ENCODE measurements at regions not wholly inside any gene's neighbourhood (a gene's known extent, or its start where the extent isn't known, plus 50 kb on each side); places are given as distances from the start of the nearest gene placed in this dataset.
A peak's percentile ranks its signal among the peaks of the same experiment; 100 is the strongest.

DNA sequence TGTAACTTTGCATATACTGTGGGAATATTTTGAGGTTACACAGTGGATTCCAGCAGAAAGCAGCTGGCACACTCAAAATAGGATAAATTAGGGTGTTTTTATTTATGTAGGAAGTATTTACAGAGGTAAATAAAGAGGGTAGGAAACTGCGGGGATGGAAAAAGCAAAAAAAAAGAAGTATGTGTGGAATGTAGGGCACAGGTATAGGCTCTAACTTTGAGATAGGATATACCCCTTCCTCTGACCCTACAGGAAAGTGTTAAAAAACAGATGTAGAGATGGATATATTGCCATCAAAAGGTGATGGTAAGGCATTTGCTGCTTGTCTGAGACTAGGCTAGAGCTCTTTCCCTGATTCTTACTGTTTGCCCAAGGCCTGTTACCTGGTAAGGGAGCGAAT is 173.1 kb upstream of the ANK2 start:
- no peak overlapping the region for H3K4me3 ChIP-seq (ENCODE audit: low read depth, low read length)
- H3K4me1 ChIP-seq (ENCODE audit: control insufficient read depth, insufficient read depth, low read length): no peaks in the 10 kb centered on the region
- H3K27me3 ChIP-seq (ENCODE audit: control insufficient read depth, insufficient read depth, low read length): no peaks in the 10 kb centered on the region
- H3K36me3 ChIP-seq (ENCODE audit: control insufficient read depth, insufficient read depth, low read length): no peaks in the 10 kb centered on the region
- H3K9me3 ChIP-seq (ENCODE audit: control insufficient read depth, insufficient read depth, low read length): no peaks in the 10 kb centered on the region
- 100% methylated on average over 1 of the region's 2 CpGs for WGBS (ENCODE audit: insufficient coverage)
- H3K27ac ChIP-seq (ENCODE audit: low read depth, low read length): no peak overlapping the region
- no peak for DNase-seq (ENCODE audit: low read depth in 4 of 6, low spot score in 6 of 6)

GRCh38 chr4:112881842-112882241 is 167.6 kb upstream of the ANK2 start:
- H3K27me3 ChIP-seq (ENCODE audit: control insufficient read depth, insufficient read depth, low read length): no peaks in the 10 kb centered on the region
- H3K27ac ChIP-seq (ENCODE audit: low read depth, low read length): peak overlapping the region; percentile 42
- peaks cover 3% of the 10 kb centered on the region for H3K4me1 ChIP-seq (ENCODE audit: control insufficient read depth, insufficient read depth, low read length)
- DNase-seq (ENCODE audit: low read depth in 4 of 6, low spot score in 6 of 6): peak in 2 of 6 donors; percentile 29 to 59
- no peaks in the 10 kb centered on the region for H3K36me3 ChIP-seq (ENCODE audit: control insufficient read depth, insufficient read depth, low read length)
- peak overlapping the region; percentile 10 for H3K4me3 ChIP-seq (ENCODE audit: low read depth, low read length)
- WGBS (ENCODE audit: insufficient coverage): 68% methylated on average over 5 of the region's 12 CpGs
- H3K9me3 ChIP-seq (ENCODE audit: control insufficient read depth, insufficient read depth, low read length): no peaks in the 10 kb centered on the region

DNA sequence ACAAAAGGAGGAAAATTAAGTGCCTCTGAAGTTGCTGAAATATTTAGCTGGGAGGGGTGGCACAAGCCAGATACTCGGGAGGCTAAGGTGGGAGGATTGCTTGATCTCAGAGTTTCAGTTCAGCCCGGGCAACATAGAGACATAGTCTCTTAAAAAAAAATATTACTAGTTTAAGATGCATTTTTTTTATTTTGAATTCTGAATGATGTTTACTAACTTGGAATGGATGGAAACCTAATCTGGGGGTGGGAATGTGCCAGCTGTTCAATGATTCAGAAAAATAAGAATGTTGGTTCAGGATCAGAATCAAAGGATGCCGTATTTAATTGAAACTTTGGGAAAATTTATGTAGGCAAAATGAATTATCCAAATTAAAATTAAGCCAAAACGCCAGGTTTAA is 167.2 kb upstream of the ANK2 start:
- H3K27me3 ChIP-seq (ENCODE audit: control insufficient read depth, insufficient read depth, low read length): no peaks in the 10 kb centered on the region
- no peak for DNase-seq (ENCODE audit: low read depth in 4 of 6, low spot score in 6 of 6)
- peaks cover 3% of the 10 kb centered on the region for H3K4me1 ChIP-seq (ENCODE audit: control insufficient read depth, insufficient read depth, low read length)
- peak overlapping the region; percentile 42 for H3K27ac ChIP-seq (ENCODE audit: low read depth, low read length)
- peak overlapping the region; percentile 10 for H3K4me3 ChIP-seq (ENCODE audit: low read depth, low read length)
- H3K36me3 ChIP-seq (ENCODE audit: control insufficient read depth, insufficient read depth, low read length): no peaks in the 10 kb centered on the region
- H3K9me3 ChIP-seq (ENCODE audit: control insufficient read depth, insufficient read depth, low read length): no peaks in the 10 kb centered on the region
- WGBS (ENCODE audit: insufficient coverage): no CpG with 5 or more reads among the region's 4 CpGs

DNA sequence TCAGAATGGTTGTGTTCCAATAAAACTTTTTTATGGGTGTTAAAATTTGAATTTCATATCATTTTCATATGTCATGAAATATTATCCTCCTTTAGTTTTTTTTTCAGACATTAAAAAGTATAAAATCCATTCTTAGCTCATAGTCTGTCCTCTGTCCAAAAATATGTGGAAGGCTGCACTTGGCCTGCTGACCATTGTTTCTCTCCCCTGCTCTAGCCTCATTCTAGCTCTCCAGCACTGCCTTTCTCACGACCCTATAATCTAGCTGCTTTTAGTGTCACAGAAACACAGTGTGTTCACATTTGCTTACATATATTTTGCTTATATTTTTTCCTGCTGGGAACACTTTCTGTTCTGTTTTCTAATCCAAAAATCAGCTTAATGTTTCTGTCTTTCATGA is 165.0 kb upstream of the ANK2 start:
- Histone ChIP-seq H3K4me1 (ENCODE audit: control insufficient read depth, insufficient read depth, low read length) (peaks cover 3% of the 10 kb centered on the region), H3K36me3 (ENCODE audit: control insufficient read depth, insufficient read depth, low read length) (no peaks in the 10 kb centered on the region), H3K27me3 (ENCODE audit: control insufficient read depth, insufficient read depth, low read length) (no peaks in the 10 kb centered on the region), H3K4me3 (ENCODE audit: low read depth, low read length) (no peak overlapping the region), H3K27ac (ENCODE audit: low read depth, low read length) (no peak overlapping the region), H3K9me3 (ENCODE audit: control insufficient read depth, insufficient read depth, low read length) (no peaks in the 10 kb centered on the region)
- no CpG with 5 or more reads among the region's 1 CpG for WGBS (ENCODE audit: insufficient coverage)
- no peak for DNase-seq (ENCODE audit: low read depth in 4 of 6, low spot score in 6 of 6)

DNA sequence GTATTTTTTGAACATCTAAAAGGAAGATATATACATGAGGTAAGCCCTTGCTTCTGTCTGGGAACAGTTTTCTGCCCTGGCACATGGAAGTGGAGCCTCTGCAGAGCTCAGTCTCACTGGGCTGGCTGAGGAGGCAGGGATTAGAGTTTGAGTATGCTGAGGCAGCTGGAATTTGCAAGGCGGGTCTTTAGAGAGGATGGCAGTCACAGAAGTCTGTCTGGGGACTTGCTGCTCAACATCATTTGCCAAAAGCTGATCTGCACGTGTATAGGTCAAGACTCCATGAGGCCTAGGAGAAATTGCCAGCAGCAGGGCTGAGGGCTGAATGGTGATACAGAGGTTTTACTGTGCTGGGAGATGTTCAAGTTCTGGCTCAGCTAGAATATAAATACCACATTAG is 163.6 kb upstream of the ANK2 start:
- Histone ChIP-seq H3K4me1 (ENCODE audit: control insufficient read depth, insufficient read depth, low read length) (peaks cover 3% of the 10 kb centered on the region), H3K4me3 (ENCODE audit: low read depth, low read length) (no peak overlapping the region), H3K27ac (ENCODE audit: low read depth, low read length) (no peak overlapping the region), H3K27me3 (ENCODE audit: control insufficient read depth, insufficient read depth, low read length) (no peaks in the 10 kb centered on the region), H3K9me3 (ENCODE audit: control insufficient read depth, insufficient read depth, low read length) (no peaks in the 10 kb centered on the region), H3K36me3 (ENCODE audit: control insufficient read depth, insufficient read depth, low read length) (no peaks in the 10 kb centered on the region)
- 40% methylated on average over 2 of the region's 2 CpGs for WGBS (ENCODE audit: insufficient coverage)
- peak in 1 of 6 donors; percentile 27 for DNase-seq (ENCODE audit: low read depth in 4 of 6, low spot score in 6 of 6)

DNA sequence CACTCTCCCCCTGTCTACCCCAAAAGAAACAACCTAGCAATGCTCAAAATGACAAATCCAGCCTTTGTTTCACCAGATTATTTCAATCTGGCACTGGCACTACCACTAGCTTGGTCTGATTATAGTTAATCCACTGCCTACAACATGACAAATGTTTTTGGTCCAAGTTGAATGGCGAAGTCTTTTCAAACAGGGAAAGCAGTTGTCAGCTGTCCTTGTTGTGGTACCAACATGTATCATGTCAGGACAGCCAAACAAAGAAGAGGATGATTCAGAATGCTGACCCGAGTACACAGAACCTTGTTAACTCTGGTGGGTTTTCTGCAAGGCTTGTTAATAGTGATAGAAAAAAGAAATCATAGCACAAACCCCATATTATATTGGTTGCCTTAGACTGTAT is 160.8 kb upstream of the ANK2 start:
- 43% methylated on average over 1 of the region's 2 CpGs for WGBS (ENCODE audit: insufficient coverage)
- peak in 2 of 6 donors; percentile 60 to 66 for DNase-seq (ENCODE audit: low read depth in 4 of 6, low spot score in 6 of 6)
- Histone ChIP-seq H3K36me3 (ENCODE audit: control insufficient read depth, insufficient read depth, low read length) (no peaks in the 10 kb centered on the region), H3K9me3 (ENCODE audit: control insufficient read depth, insufficient read depth, low read length) (no peaks in the 10 kb centered on the region), H3K4me3 (ENCODE audit: low read depth, low read length) (no peak overlapping the region), H3K27ac (ENCODE audit: low read depth, low read length) (peak overlapping the region; percentile 58), H3K4me1 (ENCODE audit: control insufficient read depth, insufficient read depth, low read length) (peaks cover 3% of the 10 kb centered on the region), H3K27me3 (ENCODE audit: control insufficient read depth, insufficient read depth, low read length) (no peaks in the 10 kb centered on the region)

- H3K4me3 ChIP-seq (ENCODE audit: low read depth, low read length): peak overlapping the region; percentile 32
- H3K27ac ChIP-seq (ENCODE audit: low read depth, low read length): peak overlapping the region; percentile 70
- no peaks in the 10 kb centered on the region for H3K9me3 ChIP-seq (ENCODE audit: control insufficient read depth, insufficient read depth, low read length)
- no peaks in the 10 kb centered on the region for H3K27me3 ChIP-seq (ENCODE audit: control insufficient read depth, insufficient read depth, low read length)
- H3K36me3 ChIP-seq (ENCODE audit: control insufficient read depth, insufficient read depth, low read length): no peaks in the 10 kb centered on the region
- H3K4me1 ChIP-seq (ENCODE audit: control insufficient read depth, insufficient read depth, low read length): peaks cover 6% of the 10 kb centered on the region
- DNase-seq (ENCODE audit: low read depth in 4 of 6, low spot score in 6 of 6): no peak
Measured at GRCh38 chr4:112889199-112889598, 160.3 kb upstream of the ANK2 start.

GRCh38 chr4:112889619-112890527 is 159.6 kb upstream of the ANK2 start:
- WGBS (ENCODE audit: insufficient coverage): no CpG with 5 or more reads among the region's 5 CpGs
- H3K27me3 ChIP-seq (ENCODE audit: control insufficient read depth, insufficient read depth, low read length): no peaks in the 10 kb centered on the region
- peaks cover 6% of the 10 kb centered on the region for H3K4me1 ChIP-seq (ENCODE audit: control insufficient read depth, insufficient read depth, low read length)
- no peaks in the 10 kb centered on the region for H3K9me3 ChIP-seq (ENCODE audit: control insufficient read depth, insufficient read depth, low read length)
- DNase-seq (ENCODE audit: low read depth in 4 of 6, low spot score in 6 of 6): peak in 2 of 6 donors; percentile 45 to 74
- peak overlapping the region; percentile 32 for H3K4me3 ChIP-seq (ENCODE audit: low read depth, low read length)
- peak overlapping the region; percentile 70 for H3K27ac ChIP-seq (ENCODE audit: low read depth, low read length)
- H3K36me3 ChIP-seq (ENCODE audit: control insufficient read depth, insufficient read depth, low read length): no peaks in the 10 kb centered on the region

DNA sequence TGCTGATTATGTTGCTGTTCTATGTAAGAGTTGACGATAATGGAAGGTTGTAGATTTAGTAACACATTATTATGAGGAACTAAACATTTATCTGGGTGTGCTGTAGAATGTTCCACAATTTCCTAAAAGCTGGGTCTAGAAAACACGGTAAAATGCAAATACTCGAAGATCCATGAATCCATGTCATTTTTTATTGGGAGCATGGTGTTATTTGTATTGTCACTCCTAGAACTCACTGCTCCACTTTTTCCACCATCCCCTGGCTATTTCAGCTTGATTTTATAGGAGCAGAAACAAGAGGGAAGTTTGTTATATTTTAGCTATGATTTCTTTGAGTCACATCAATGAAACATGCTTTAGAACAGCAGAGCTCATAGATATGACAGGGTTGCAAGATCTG is 155.0 kb upstream of the ANK2 start:
- Histone ChIP-seq H3K36me3 (ENCODE audit: control insufficient read depth, insufficient read depth, low read length) (no peaks in the 10 kb centered on the region), H3K9me3 (ENCODE audit: control insufficient read depth, insufficient read depth, low read length) (no peaks in the 10 kb centered on the region), H3K27ac (ENCODE audit: low read depth, low read length) (no peak overlapping the region), H3K27me3 (ENCODE audit: control insufficient read depth, insufficient read depth, low read length) (no peaks in the 10 kb centered on the region), H3K4me1 (ENCODE audit: control insufficient read depth, insufficient read depth, low read length) (peaks cover 6% of the 10 kb centered on the region), H3K4me3 (ENCODE audit: low read depth, low read length) (no peak overlapping the region)
- no peak for DNase-seq (ENCODE audit: low read depth in 4 of 6, low spot score in 6 of 6)
- WGBS (ENCODE audit: insufficient coverage): no CpG with 5 or more reads among the region's 3 CpGs

- H3K4me3 ChIP-seq (ENCODE audit: low read depth, low read length): no peak overlapping the region
- no peaks in the 10 kb centered on the region for H3K27me3 ChIP-seq (ENCODE audit: control insufficient read depth, insufficient read depth, low read length)
- no peaks in the 10 kb centered on the region for H3K9me3 ChIP-seq (ENCODE audit: control insufficient read depth, insufficient read depth, low read length)
- no peaks in the 10 kb centered on the region for H3K36me3 ChIP-seq (ENCODE audit: control insufficient read depth, insufficient read depth, low read length)
- WGBS (ENCODE audit: insufficient coverage): no CpG with 5 or more reads among the region's 1 CpG
- DNase-seq (ENCODE audit: low read depth in 4 of 6, low spot score in 6 of 6): no peak
- H3K27ac ChIP-seq (ENCODE audit: low read depth, low read length): no peak overlapping the region
- peaks cover 6% of the 10 kb centered on the region for H3K4me1 ChIP-seq (ENCODE audit: control insufficient read depth, insufficient read depth, low read length)
Measured at GRCh38 chr4:112894951-112895350, 154.5 kb upstream of the ANK2 start.
